HCT116 (cell line): ENCODE measurements at regions not wholly inside any gene's neighbourhood (a gene's known extent, or its start where the extent isn't known, plus 50 kb on each side); places are given as distances from the start of the nearest gene placed in this dataset.

Experiments used
- EZH2 ChIP-seq: fragments of 200-600 bp; sonication (generic); IDR thresholded peaks from 2 replicates; pipeline ENCODE4 v1.6.1; 2017; ENCODE audit warnings: antibody characterized with exemption, mixed run types
- EZH2phosphoT487 ChIP-seq: fragments of 200-600 bp; IDR thresholded peaks from 2 replicates; pipeline ENCODE4 v1.6.1; 2018; ENCODE audit warnings: antibody characterized with exemption, borderline replicate concordance
- FOSL1 ChIP-seq: IDR thresholded peaks from 2 replicates; pipeline ENCODE4 v1.6.1; 2012; ENCODE audit warnings: low read depth
- POLR2A ChIP-seq: IDR thresholded peaks from 2 replicates; pipeline ENCODE4 v1.7.0; 2011; ENCODE audit warnings: borderline replicate concordance; ENCODE audit not compliant: insufficient read depth, insufficient read length; ENCODE audit errors: extremely low read depth
- POLR2AphosphoS5 ChIP-seq: IDR thresholded peaks from 2 replicates; pipeline ENCODE4 v1.6.1; 2011; ENCODE audit warnings: mild to moderate bottlenecking, low read depth, low read length, moderate library complexity
- RAD21 ChIP-seq: IDR thresholded peaks from 2 replicates; pipeline ENCODE4 v1.6.1; 2012; ENCODE audit warnings: low read depth, mild to moderate bottlenecking
- SRF ChIP-seq: IDR thresholded peaks from 2 replicates; pipeline ENCODE4 v1.6.1; 2012; ENCODE audit warnings: low read depth
- YY1 ChIP-seq: IDR thresholded peaks from 2 replicates; pipeline ENCODE4 v1.6.1; 2011; ENCODE audit warnings: low read length, low read depth, moderate library complexity, mild to moderate bottlenecking; ENCODE audit not compliant: insufficient replicate concordance; ENCODE audit errors: extremely low read depth
- TF ChIP-seq, protein P1 (sequence below), 3 experiments: fragments of 200-600 bp in 1 of 3; sonication (generic) in 1 of 3; IDR thresholded peaks in 2 of 3; conservative IDR thresholded peaks in 1 of 3; 2 replicates each; pipeline ENCODE4 v1.5.1; 2012 to 2017; ENCODE audit warnings: low read depth in 2 of 3, low read length in 2 of 3, antibody characterized with exemption in 1 of 3, borderline replicate concordance in 1 of 3, control low read depth in 1 of 3, mild to moderate bottlenecking in 1 of 3, mixed read lengths in 1 of 3, mixed run types in 1 of 3, moderate library complexity in 1 of 3; ENCODE audit not compliant: insufficient read depth in 1 of 3
- TF ChIP-seq, protein P2 (sequence below): IDR thresholded peaks from 2 replicates; pipeline ENCODE4 v1.6.1; 2012

DNA sequence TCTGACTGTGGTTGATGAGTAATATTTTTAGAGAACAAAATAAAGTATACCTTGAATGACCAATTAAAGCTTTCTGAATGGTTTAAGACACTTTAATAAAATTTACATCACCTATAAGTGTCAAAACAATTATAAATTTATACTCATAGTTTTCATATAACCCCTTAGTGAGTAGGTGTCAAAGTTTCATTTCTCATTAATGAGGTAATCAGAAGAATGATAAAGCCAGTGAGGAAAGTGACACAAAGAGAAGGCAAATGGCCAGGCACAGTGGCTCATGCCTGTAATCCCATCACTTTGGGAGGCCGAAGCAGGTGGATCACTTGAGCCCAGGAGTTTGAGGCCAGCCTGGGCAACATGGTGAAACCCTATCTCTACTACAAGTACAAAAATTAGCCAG, 60.8 kb upstream of the CTLA4 start:
- TF ChIP-seq, protein P1, sequence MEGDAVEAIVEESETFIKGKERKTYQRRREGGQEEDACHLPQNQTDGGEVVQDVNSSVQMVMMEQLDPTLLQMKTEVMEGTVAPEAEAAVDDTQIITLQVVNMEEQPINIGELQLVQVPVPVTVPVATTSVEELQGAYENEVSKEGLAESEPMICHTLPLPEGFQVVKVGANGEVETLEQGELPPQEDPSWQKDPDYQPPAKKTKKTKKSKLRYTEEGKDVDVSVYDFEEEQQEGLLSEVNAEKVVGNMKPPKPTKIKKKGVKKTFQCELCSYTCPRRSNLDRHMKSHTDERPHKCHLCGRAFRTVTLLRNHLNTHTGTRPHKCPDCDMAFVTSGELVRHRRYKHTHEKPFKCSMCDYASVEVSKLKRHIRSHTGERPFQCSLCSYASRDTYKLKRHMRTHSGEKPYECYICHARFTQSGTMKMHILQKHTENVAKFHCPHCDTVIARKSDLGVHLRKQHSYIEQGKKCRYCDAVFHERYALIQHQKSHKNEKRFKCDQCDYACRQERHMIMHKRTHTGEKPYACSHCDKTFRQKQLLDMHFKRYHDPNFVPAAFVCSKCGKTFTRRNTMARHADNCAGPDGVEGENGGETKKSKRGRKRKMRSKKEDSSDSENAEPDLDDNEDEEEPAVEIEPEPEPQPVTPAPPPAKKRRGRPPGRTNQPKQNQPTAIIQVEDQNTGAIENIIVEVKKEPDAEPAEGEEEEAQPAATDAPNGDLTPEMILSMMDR (IDR thresholded peaks at IDR 0.05 in 2 of 3, conservative IDR thresholded peaks at IDR 0.05 in 1 of 3; ENCODE audit: borderline replicate concordance in 1 of 3, insufficient read depth in 1 of 3, low read depth in 2 of 3, low read length in 2 of 3) = no peak
- no peak for TF ChIP-seq EZH2phosphoT487
- TF ChIP-seq YY1 = no peak
- TF ChIP-seq, protein P2, sequence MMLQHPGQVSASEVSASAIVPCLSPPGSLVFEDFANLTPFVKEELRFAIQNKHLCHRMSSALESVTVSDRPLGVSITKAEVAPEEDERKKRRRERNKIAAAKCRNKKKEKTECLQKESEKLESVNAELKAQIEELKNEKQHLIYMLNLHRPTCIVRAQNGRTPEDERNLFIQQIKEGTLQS = no peak
- TF ChIP-seq RAD21 = no peak
- no peak for TF ChIP-seq EZH2
- no peak for TF ChIP-seq SRF
- no peak for TF ChIP-seq POLR2A
- TF ChIP-seq POLR2AphosphoS5 = no peak
- TF ChIP-seq FOSL1 = no peak
